Neuronal stem cell (in vitro differentiated cells): ENCODE measurements at regions not wholly inside any gene's neighbourhood (a gene's known extent, or its start where the extent isn't known, plus 50 kb on each side); places are given as distances from the start of the nearest gene placed in this dataset.

Experiments
- DNase-seq: peaks from one replicate; pipeline ENCODE4 v3.0.0-alpha.2; 2013; ENCODE audit warnings: low spot score
- H2AFZ ChIP-seq: one replicate; pipeline ENCODE4 v1.6.1; 2013; ENCODE audit warnings: mild to moderate bottlenecking, low read length, inconsistent platforms
- H2AK5ac ChIP-seq: 2 replicates; pipeline ENCODE4 v1.6.1; 2013; ENCODE audit warnings: low read depth, mild to moderate bottlenecking, inconsistent platforms, low read length, moderate library complexity, mixed read lengths
- H2BK120ac ChIP-seq: 2 replicates; pipeline ENCODE4 v1.6.1; 2013; ENCODE audit warnings: low read depth, mild to moderate bottlenecking, inconsistent platforms, low read length, moderate library complexity, mixed read lengths
- H2BK12ac ChIP-seq: one replicate; pipeline ENCODE4 v1.6.1; 2013; ENCODE audit warnings: low read length, inconsistent platforms
- H2BK15ac ChIP-seq: 2 replicates; pipeline ENCODE4 v1.6.1; 2013; ENCODE audit warnings: mild to moderate bottlenecking, low read length, inconsistent platforms, mixed read lengths
- H2BK5ac ChIP-seq: one replicate; pipeline ENCODE4 v1.6.1; 2013; ENCODE audit warnings: inconsistent platforms, mild to moderate bottlenecking, low read length, moderate library complexity
- H3K14ac ChIP-seq: one replicate; pipeline ENCODE4 v1.6.1; 2013; ENCODE audit warnings: low read length, inconsistent platforms
- H3K18ac ChIP-seq: 2 replicates; pipeline ENCODE4 v1.6.1; 2013; ENCODE audit warnings: low read length, inconsistent platforms
- H3K23ac ChIP-seq: 2 replicates; pipeline ENCODE4 v1.6.1; 2013; ENCODE audit warnings: low read depth, mild to moderate bottlenecking, mixed read lengths, low read length, inconsistent platforms; ENCODE audit not compliant: poor library complexity
- H3K27ac ChIP-seq: replicated peaks from 3 replicates; pipeline ENCODE4 v1.5.1; 2013; ENCODE audit warnings: low read length, inconsistent platforms
- H3K27me3 ChIP-seq, 3 experiments: 2 replicates each; pipeline ENCODE4 v1.6.1; 2013; ENCODE audit warnings: low read length in 3 of 3, mild to moderate bottlenecking in 2 of 3, inconsistent platforms in 1 of 3, low read depth in 1 of 3, mixed read lengths in 1 of 3, moderate library complexity in 1 of 3; ENCODE audit not compliant: control insufficient read depth in 3 of 3, insufficient read depth in 3 of 3
- H3K36me3 ChIP-seq, 2 donors: replicated peaks in 1 of 2; 2 replicates each; pipeline ENCODE4 v1.6.1; 2013; ENCODE audit warnings: low read length in 2 of 2; ENCODE audit not compliant: control insufficient read depth in 2 of 2, insufficient read depth in 2 of 2
- H3K4ac ChIP-seq: 2 replicates; pipeline ENCODE4 v1.6.1; 2013; ENCODE audit warnings: inconsistent platforms, mild to moderate bottlenecking, low read length, moderate library complexity
- H3K4me1 ChIP-seq, 2 donors: 1 replicate in 1 of 2; 2 replicates in 1 of 2; pipeline ENCODE4 v1.6.1; 2013; ENCODE audit warnings: low read length in 2 of 2, low read depth in 1 of 2; ENCODE audit not compliant: control insufficient read depth in 2 of 2, insufficient read depth in 1 of 2
- H3K4me2 ChIP-seq: one replicate; pipeline ENCODE4 v1.6.1; 2013; ENCODE audit warnings: mild to moderate bottlenecking, low read length, inconsistent platforms; ENCODE audit not compliant: insufficient read depth, poor library complexity, severe bottlenecking
- H3K4me3 ChIP-seq, 2 donors: 2 replicates each; pipeline ENCODE4 v1.5.1; 2013; ENCODE audit warnings: low read length in 2 of 2, mild to moderate bottlenecking in 2 of 2, inconsistent platforms in 1 of 2, moderate library complexity in 1 of 2
- H3K79me1 ChIP-seq: one replicate; pipeline ENCODE4 v1.6.1; 2013; ENCODE audit warnings: low read depth, mild to moderate bottlenecking, inconsistent platforms, low read length, moderate library complexity
- H3K9ac ChIP-seq: one replicate; pipeline ENCODE4 v1.6.1; 2013; ENCODE audit warnings: mild to moderate bottlenecking, low read depth, low read length, inconsistent platforms; ENCODE audit not compliant: poor library complexity
- H3K9me3 ChIP-seq, 2 donors: replicated peaks in 1 of 2; 2 replicates each; pipeline versions ENCODE3 to v1.6.1; 2013; ENCODE audit warnings: low read length in 2 of 2, mild to moderate bottlenecking in 2 of 2, inconsistent platforms in 1 of 2, low read depth in 1 of 2, mixed read lengths in 1 of 2, moderate library complexity in 1 of 2; ENCODE audit not compliant: control insufficient read depth in 2 of 2, insufficient read depth in 1 of 2
- H4K8ac ChIP-seq: one replicate; pipeline ENCODE4 v1.6.1; 2013; ENCODE audit warnings: low read depth, mild to moderate bottlenecking, inconsistent platforms, low read length, moderate library complexity
- H4K91ac ChIP-seq: one replicate; pipeline ENCODE4 v1.6.1; 2013; ENCODE audit warnings: low read length, low read depth, mild to moderate bottlenecking, inconsistent platforms; ENCODE audit not compliant: poor library complexity
- WGBS, 2 donors: extraction: QIAGEN DNeasy Blood & Tissue Kit; methylation state at CpG; one replicate each; pipeline ENCODE4 v1.1.7; 2013; ENCODE audit warnings: missing lambda C conversion rate in 2 of 2, mixed read lengths in 1 of 2; ENCODE audit not compliant: insufficient read length in 2 of 2, insufficient replicate concordance in 1 of 2; ENCODE audit errors: extremely low coverage in 2 of 2; 5-methylcytosine and 5-hydroxymethylcytosine counted together

DNA sequence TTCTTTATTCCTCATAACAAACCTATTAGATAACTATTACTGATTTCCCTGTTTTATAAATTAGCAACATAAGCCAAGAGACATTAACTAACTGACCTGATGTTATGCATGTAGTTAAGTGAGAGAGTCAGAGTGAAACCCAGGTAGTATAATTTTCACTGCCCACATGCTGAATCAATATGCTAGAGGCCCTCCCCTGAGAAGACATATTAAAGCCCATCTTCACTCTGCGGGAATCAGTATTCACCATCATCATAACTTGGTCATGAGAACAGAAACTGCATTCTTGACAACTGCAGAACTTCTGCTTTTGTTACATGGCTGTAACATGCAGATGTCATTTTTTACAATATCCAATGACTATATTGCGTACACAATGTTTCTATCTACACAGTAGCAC lies 1324.3 kb downstream of the ARAP2 start:
- H3K9ac ChIP-seq, result no peak overlapping the region
- H3K4me1 ChIP-seq, result peaks cover 0 to 2% of the 10 kb centered on the region in 2 donors
- no peak overlapping the region for H2BK120ac ChIP-seq
- no peak overlapping the region for H3K14ac ChIP-seq
- H2BK12ac ChIP-seq, result no peak overlapping the region
- DNase-seq, result no peak
- no peak overlapping the region for H4K91ac ChIP-seq
- no peak overlapping the region for H3K23ac ChIP-seq
- no peak overlapping the region for H3K27ac ChIP-seq
- H4K8ac ChIP-seq, result no peak overlapping the region
- H2BK5ac ChIP-seq, result no peak overlapping the region
- no peaks in the 10 kb centered on the region for H3K27me3 ChIP-seq
- no peak overlapping the region for H3K18ac ChIP-seq
- no peak overlapping the region for H2AK5ac ChIP-seq
- no peak overlapping the region for H3K4ac ChIP-seq
- H3K4me3 ChIP-seq, result no peak overlapping the region
- WGBS, 2 donors, result no CpG with 5 or more reads among the region's 2 CpGs
- no peaks in the 10 kb centered on the region for H3K36me3 ChIP-seq
- H3K9me3 ChIP-seq, result no peaks in the 10 kb centered on the region
- no peaks in the 10 kb centered on the region for H3K79me1 ChIP-seq
- no peak overlapping the region for H2AFZ ChIP-seq
- H2BK15ac ChIP-seq, result no peak overlapping the region
- H3K4me2 ChIP-seq, result no peak overlapping the region

- no peak overlapping the region for H3K23ac ChIP-seq
- no peak overlapping the region for H3K18ac ChIP-seq
- H3K79me1 ChIP-seq, result no peaks in the 10 kb centered on the region
- H4K8ac ChIP-seq, result no peak overlapping the region
- no peaks in the 10 kb centered on the region for H3K27me3 ChIP-seq
- no peak overlapping the region for H3K4me2 ChIP-seq
- no peak overlapping the region for H3K9ac ChIP-seq
- no CpG with 5 or more reads among the region's 3 CpGs for WGBS, 2 donors
- H2BK12ac ChIP-seq, result no peak overlapping the region
- DNase-seq, result no peak
- no peak overlapping the region for H3K27ac ChIP-seq
- H3K9me3 ChIP-seq, result no peaks in the 10 kb centered on the region
- no peak overlapping the region for H2AK5ac ChIP-seq
- H3K4me3 ChIP-seq, result no peak overlapping the region
- no peak overlapping the region for H2BK15ac ChIP-seq
- H3K4me1 ChIP-seq, result peaks cover 0 to 2% of the 10 kb centered on the region in 2 donors
- no peak overlapping the region for H3K4ac ChIP-seq
- H4K91ac ChIP-seq, result no peak overlapping the region
- H2BK120ac ChIP-seq, result no peak overlapping the region
- H2AFZ ChIP-seq, result no peak overlapping the region
- H3K36me3 ChIP-seq, result no peaks in the 10 kb centered on the region
- no peak overlapping the region for H3K14ac ChIP-seq
- no peak overlapping the region for H2BK5ac ChIP-seq
Measured at GRCh38 chr4:34921391-34921790, 1322.9 kb downstream of the ARAP2 start.

GRCh38 chr4:34922325-34922724 lies 1322.0 kb downstream of the ARAP2 start:
- H3K79me1 ChIP-seq, result no peaks in the 10 kb centered on the region
- H4K91ac ChIP-seq, result no peak overlapping the region
- no peak overlapping the region for H2AK5ac ChIP-seq
- H3K4me1 ChIP-seq, result peaks cover 0 to 2% of the 10 kb centered on the region in 2 donors
- H3K4me2 ChIP-seq, result no peak overlapping the region
- no peak overlapping the region for H2AFZ ChIP-seq
- H3K4me3 ChIP-seq, result no peak overlapping the region
- H3K14ac ChIP-seq, result no peak overlapping the region
- no peak overlapping the region for H3K4ac ChIP-seq
- H4K8ac ChIP-seq, result no peak overlapping the region
- H3K27me3 ChIP-seq, result no peaks in the 10 kb centered on the region
- H3K27ac ChIP-seq, result no peak overlapping the region
- WGBS, 2 donors, result no CpG with 5 or more reads among the region's 2 CpGs
- no peak overlapping the region for H2BK15ac ChIP-seq
- no peak overlapping the region for H3K9ac ChIP-seq
- no peak overlapping the region for H3K23ac ChIP-seq
- H3K36me3 ChIP-seq, result no peaks in the 10 kb centered on the region
- no peak overlapping the region for H2BK120ac ChIP-seq
- H3K9me3 ChIP-seq, result no peaks in the 10 kb centered on the region
- H3K18ac ChIP-seq, result no peak overlapping the region
- no peak overlapping the region for H2BK12ac ChIP-seq
- no peak for DNase-seq
- no peak overlapping the region for H2BK5ac ChIP-seq

DNA sequence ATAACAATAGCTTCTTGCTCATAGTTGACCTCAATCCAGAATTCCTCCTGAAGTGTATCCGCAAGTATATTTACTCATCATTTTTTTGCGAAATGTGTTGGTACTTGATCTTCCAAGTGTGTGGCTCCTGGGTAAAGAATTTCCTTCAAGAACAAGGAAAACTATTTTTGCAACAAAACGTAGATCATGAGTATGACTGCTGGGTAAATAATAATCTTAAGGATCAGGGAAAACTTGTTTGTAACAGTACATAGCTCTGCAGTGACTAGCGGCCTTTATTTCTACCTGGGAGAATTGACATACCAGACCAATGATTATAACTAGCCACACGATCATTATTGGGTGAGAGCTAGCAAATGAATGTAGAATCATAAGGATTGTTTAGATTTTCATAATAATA lies 1311.7 kb downstream of the ARAP2 start:
- Histone ChIP-seq H2AK5ac (no peak overlapping the region), H3K14ac (no peak overlapping the region), H4K91ac (no peak overlapping the region), H4K8ac (no peak overlapping the region), H2BK120ac (no peak overlapping the region), H3K18ac (no peak overlapping the region), H3K9me3 (no peaks in the 10 kb centered on the region), H3K4me2 (no peak overlapping the region), H3K23ac (no peak overlapping the region), H3K4ac (no peak overlapping the region), H3K27me3 (no peaks in the 10 kb centered on the region), H2BK5ac (no peak overlapping the region), H3K4me3 (no peak overlapping the region), H2BK12ac (no peak overlapping the region), H3K4me1 (no peaks in the 10 kb centered on the region), H3K9ac (no peak overlapping the region), H3K79me1 (no peaks in the 10 kb centered on the region), H2BK15ac (no peak overlapping the region), H3K27ac (no peak overlapping the region), H3K36me3 (no peaks in the 10 kb centered on the region), H2AFZ (no peak overlapping the region)
- DNase-seq, result no peak
- WGBS, 2 donors, result no CpG with 5 or more reads among the region's 5 CpGs
